A673 (cell line): ENCODE measurements at regions not wholly inside any gene's neighbourhood (a gene's known extent, or its start where the extent isn't known, plus 50 kb on each side); places are given as distances from the start of the nearest gene placed in this dataset.
"Not testable (repeated sequence)": the region's sequence is repeated elsewhere in the genome, so short reads cannot be mapped to it uniquely, and the experiment has no call there.

Source experiments
- CTCF ChIP-seq: fragments of 300-800, 200-600 bp; sonication (generic); conservative IDR thresholded peaks from 2 replicates; pipeline ENCODE4 v1.5.1; 2017; ENCODE audit warnings: low read depth, mild to moderate bottlenecking, antibody characterized with exemption, low read length, moderate library complexity, mixed read lengths
- EZH2 ChIP-seq: fragments of 200-600 bp; sonication (generic); IDR thresholded peaks from 2 replicates; pipeline ENCODE4 v1.6.1; 2017; ENCODE audit warnings: borderline replicate concordance, low read depth, mild to moderate bottlenecking, mixed read lengths, antibody characterized with exemption, low read length; ENCODE audit not compliant: poor library complexity, severe bottlenecking

GRCh38 chr12:76933392-76933791 lies 54.6 kb upstream of the CSRP2 start:
- not testable (repeated sequence) for TF ChIP-seq CTCF, EZH2
